SIG-M5 treated with dmso at 0.1 percent for 504 hours (cell line): ENCODE measurements at regions not wholly inside any gene's neighbourhood (a gene's known extent, or its start where the extent isn't known, plus 50 kb on each side); places are given as distances from the start of the nearest gene placed in this dataset.

Source experiments
- DNase-seq: peaks from one replicate; lab custom pipeline; 2025; ENCODE audit not compliant: unreplicated experiment; lab: John Stamatoyannopoulos, UW

DNA sequence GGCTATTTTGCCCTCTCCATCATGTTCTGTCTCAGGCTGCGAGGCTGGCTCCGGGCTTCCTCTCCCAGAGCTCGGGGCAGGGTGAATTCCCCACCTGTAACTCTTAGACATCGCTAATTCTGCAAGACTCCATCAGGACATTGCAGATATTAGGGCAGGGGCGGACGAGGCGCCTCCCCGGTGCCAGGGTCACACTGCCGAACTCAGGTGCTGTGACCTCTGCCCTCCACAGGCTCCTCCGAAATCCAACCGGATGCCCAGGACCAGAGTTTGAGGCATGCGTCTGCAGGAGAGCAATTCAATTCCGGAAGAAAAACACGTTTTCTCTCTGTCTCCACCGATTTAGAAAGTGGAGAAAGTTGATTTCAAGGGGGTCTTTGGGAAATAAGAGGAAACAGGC is 542.7 kb downstream of the BRD1 start:
- DNase-seq: no peak

GRCh38 chr22:49284056-49284784 is 543.5 kb downstream of the BRD1 start:
- DNase-seq: no peak

DNA sequence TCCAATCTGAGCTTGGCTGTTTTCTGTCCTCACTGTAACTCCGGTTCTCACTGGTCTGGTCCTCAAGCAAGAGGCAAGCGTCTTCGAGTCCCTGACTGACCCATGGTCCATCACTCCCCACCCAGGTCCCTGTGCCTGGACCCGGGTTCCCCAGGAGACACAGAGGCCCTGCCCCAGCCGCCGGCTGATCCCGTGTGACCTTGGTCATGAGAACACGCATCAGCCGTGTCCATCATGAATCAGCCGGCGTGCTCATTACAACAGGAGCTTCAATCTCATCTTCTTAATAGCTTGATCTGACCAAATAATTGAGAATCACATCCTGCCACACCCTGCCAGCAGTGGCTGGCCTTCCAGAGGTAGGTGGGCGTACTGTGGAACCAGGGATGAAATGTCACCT is 545.1 kb downstream of the BRD1 start:
- DNase-seq: no peak

DNA sequence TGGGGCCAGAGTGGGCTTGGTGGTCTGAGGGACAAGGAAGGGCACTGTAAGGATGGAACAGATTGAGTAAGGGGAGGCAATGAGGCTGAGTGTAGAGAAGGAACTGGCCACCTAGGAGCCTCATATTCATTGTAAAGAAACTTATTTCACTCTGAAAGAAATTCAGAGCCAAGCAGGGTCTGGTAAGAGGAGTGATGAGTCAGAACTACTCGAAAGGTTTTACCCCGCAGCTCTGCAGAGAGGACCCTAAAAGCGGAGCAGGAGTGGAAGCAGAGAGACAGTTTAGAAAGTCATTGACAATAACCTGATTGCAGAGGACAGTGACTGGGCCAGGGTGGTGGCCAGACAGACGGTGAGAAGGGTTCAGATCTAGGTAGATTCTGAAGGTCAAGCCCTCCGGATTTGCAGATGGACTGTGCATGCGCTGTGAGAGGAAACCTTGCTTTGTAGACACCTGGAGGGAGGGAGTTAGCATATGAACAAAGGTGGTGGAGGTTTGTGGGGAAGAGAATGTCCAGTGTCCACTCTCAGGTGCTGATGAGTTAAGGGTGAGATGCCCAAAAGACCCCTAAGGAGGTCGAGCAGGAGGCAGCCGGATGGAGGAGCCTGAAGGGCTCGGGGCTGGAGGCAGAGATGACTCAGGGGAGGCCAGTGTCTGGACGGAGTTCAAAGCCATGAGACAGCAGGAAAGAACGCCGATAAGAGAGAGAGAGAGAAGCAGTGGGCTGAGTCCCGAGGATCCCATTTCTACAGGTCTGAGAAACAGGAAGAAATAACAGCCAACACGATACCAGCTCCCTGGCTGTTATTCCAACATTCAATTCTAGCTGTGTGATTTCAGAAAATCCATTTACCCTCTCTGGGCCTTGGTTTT is 546.0 kb downstream of the BRD1 start:
- no peak for DNase-seq

- no peak for DNase-seq
These were observed 549.3 kb downstream of the BRD1 start for GRCh38 chr22:49278340-49278739.

DNA sequence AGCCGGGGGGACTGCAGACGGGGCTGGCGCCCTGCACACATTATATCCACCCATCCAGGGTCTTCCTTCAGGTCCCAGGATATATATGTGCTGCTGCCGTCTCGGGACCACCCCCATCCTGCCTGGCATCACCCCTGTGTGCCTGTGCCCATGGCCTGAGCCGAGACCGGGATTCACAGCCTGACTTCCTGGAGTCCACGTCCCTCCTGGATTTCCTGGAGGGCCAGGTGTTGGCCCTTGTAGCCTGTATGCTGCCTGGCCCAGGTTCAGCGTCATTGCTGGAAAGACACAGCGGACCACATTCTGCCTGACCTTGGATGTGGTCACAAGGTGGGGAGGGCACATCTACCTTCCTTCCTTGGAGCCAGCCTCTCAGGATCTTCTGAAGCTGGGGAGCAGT is 551.1 kb downstream of the BRD1 start:
- DNase-seq: no peak

DNA sequence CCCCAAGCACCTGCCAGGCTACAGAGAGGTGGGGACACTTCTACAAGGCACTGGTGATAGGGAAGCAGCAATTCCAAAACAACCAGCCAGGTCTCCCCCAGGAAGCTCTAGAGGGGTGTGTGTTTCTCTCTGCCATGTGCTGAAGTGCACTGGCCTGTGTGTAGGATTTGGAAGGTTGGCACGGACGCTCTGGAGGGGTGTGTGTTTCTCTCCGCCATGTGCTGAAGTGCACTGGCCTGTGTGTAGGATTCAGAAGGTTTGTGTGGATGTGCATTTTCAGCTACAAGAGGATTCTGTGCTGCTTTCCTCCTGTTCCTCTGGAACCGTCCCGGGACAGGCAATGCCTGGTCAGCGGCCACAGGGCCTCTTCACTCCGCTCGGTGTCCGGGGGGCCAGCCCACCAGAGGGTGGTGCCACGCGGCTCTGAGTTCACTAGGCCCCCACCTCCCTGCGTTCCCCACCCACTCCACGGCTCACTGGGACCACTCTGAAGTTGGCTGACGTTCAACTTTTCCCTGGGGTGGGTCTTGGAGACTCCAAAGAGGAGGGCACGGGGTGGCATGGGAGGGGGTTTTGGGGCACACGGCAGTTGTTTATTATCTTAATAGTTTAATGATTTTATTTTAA is 552.8 kb downstream of the BRD1 start:
- no peak for DNase-seq

GRCh38 chr22:49272546-49273125 is 555.0 kb downstream of the BRD1 start:
- DNase-seq: no peak

GRCh38 chr22:49271831-49272230 is 555.8 kb downstream of the BRD1 start:
- DNase-seq: no peak

GRCh38 chr22:49271369-49271727 is 556.3 kb downstream of the BRD1 start:
- DNase-seq: no peak

GRCh38 chr22:49270595-49271368 is 556.9 kb downstream of the BRD1 start:
- DNase-seq: no peak

- DNase-seq: no peak
These were observed 557.7 kb downstream of the BRD1 start for GRCh38 chr22:49269928-49270327.

DNA sequence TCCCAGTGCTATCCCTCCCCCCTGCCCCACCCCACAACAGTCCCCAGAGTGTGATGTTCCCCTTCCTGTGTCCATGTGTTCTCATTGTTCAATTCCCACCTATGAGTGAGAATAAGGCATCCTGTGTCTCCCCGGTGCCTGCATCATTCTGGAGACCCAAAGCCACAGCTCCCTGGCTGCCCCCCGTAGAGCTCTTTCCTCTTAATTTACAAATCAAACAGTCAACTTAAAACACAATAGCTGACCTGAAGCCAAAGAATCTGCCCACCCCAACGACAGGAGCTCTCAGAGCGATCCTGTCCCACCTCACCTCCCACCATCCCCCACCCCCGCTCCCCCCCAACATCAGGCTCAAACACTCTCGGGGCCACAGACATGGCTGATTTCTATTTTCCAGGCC is 558.3 kb downstream of the BRD1 start:
- DNase-seq: no peak

DNA sequence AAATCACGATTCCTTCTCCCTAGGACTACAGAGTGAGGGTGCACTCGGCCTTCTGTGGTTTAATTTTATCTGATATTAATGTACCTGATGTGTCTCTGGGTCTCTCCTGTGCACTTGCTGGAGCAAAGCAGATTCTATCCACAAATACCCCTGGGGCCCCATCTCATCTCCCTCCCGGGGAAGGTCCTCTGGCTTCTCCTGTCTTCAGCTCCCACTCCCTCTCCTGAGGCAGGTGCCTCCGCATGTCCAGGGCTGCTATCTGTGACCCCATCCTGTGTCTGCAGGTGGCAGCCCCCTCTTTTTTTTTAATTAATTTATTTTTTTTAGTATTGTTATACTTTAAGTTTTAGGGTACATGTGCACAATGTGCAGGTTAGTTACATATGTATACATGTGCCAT is 558.7 kb downstream of the BRD1 start:
- no peak for DNase-seq

DNA sequence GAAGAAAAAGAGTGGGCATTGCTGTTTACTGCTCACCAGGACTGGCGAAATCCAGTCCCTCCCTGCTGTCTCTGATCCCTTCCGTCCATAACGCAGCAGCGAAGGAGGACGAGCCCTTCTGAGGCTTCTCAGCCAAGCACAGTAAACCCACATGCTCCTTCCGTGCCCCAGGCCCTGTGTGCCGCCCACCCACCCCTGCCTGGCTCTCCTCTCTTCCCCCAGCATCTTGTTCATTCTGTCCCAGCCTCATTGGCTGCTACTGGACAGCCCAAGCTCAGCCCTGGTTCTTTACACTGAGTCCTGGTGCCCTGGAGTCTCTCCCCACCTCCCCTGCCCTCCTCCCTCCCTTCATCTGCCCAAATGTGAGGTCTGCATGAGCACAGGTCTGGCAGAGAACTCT is 559.7 kb downstream of the BRD1 start:
- no peak for DNase-seq

DNA sequence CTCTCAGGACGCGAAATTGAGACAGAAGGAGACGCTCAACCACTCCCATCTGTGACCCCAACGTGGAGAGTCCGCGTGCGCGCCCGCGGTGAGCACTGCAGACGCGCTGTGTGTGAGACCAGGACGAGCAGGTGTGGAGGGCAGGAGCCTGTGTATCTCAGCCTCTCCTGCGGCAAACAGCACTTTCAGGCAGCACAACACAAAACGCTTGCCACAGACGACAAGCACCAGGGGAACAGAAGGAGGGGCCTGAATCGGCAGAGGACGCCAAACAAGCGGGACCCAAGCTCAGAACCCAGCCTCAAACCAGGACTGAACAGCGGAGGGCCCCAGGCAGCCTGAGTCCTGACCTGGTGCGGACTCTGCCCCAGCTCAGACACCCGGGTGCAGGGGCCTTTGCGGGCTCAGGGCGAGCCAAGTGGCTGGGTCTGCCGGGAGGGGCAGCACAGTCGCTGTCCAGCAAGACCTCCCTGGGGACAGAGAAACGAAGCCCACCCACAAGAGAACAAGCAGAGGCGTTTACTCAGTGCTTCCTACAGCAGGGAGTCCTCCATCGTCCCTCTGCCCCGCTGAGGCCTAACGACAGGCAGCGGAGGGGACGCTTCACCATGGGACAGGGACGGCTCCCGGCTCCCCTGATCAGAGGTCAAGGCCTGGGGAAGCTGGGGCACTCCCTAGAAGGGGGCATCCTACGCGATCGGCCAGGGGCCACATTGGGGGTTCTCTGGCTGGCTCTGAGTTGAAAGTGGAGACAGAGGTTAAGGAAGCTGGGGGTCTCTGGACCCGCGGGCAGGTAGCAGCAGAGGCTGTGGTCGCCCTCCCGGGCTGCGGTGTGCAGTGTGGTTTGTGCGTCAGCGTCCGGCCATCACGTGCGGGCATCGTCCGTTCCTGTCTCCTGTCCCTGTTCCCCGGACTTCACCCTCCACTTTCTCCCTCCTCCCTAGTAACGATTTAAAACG is 560.8 kb downstream of the BRD1 start:
- no peak for DNase-seq

- no peak for DNase-seq
These were observed 563.0 kb downstream of the BRD1 start for GRCh38 chr22:49264696-49265095.

- no peak for DNase-seq
These were observed 564.6 kb downstream of the BRD1 start for GRCh38 chr22:49263101-49263500.

- DNase-seq: no peak
These were observed 565.5 kb downstream of the BRD1 start for GRCh38 chr22:49262167-49262566.

DNA sequence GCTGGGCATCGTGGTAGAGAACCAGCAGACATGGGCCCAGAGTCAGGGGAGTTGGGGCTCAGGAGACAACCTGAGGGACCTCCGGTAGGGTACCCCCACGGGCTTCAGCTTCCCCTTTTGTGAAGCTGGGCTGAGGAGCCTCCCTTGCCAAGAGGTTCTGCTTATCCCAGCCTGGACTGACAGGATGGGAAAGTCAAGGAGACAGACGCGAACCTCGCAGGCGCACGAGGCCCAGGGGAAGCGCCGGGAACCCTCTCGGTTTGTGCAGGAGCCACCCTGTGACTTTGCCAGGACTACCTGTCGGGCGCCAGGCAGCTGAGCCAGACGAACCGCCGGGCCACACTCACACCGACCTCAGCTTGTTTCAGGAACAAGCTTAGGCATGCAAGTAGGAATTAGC is 566.1 kb downstream of the BRD1 start:
- no peak for DNase-seq
